AG20443 (cell line): ENCODE measurements at regions not wholly inside any gene's neighbourhood (a gene's known extent, or its start where the extent isn't known, plus 50 kb on each side); places are given as distances from the start of the nearest gene placed in this dataset.

ENCODE experiments used
- DNase-seq: peaks from one replicate; pipeline ENCODE4 v3.0.0; 2012; ENCODE audit warnings: low spot score, mixed read lengths

GRCh38 chr2:224211791-224212190 lies 172.7 kb upstream of the SERPINE2 start:
- no peak for DNase-seq

- DNase-seq = peak; percentile 45
Measured at GRCh38 chr2:224211181-224211480, 172.0 kb upstream of the SERPINE2 start.

GRCh38 chr2:224210286-224211180 lies 171.4 kb upstream of the SERPINE2 start:
- DNase-seq = no peak

- no peak for DNase-seq
Measured at GRCh38 chr2:224209555-224210285, 170.6 kb upstream of the SERPINE2 start.

- no peak for DNase-seq
Measured at GRCh38 chr2:224208443-224208842, 169.4 kb upstream of the SERPINE2 start.

GRCh38 chr2:224208007-224208406 lies 168.9 kb upstream of the SERPINE2 start:
- DNase-seq = no peak

GRCh38 chr2:224206816-224207215 lies 167.7 kb upstream of the SERPINE2 start:
- DNase-seq = no peak

- DNase-seq = no peak
Measured at GRCh38 chr2:224202281-224202865, 163.3 kb upstream of the SERPINE2 start.

- no peak for DNase-seq
Measured at GRCh38 chr2:224198436-224198835, 159.3 kb upstream of the SERPINE2 start.

- DNase-seq = no peak
Measured at GRCh38 chr2:224196810-224197209, 157.7 kb upstream of the SERPINE2 start.

- DNase-seq = no peak
Measured at GRCh38 chr2:224195925-224196571, 157.0 kb upstream of the SERPINE2 start.

GRCh38 chr2:224194161-224194560 lies 155.1 kb upstream of the SERPINE2 start:
- DNase-seq = no peak

- DNase-seq = no peak
Measured at GRCh38 chr2:224191465-224191864, 152.4 kb upstream of the SERPINE2 start.

- peak; percentile 62 for DNase-seq
Measured at GRCh38 chr2:224190936-224191270, 151.8 kb upstream of the SERPINE2 start.

GRCh38 chr2:224190234-224190935 lies 151.3 kb upstream of the SERPINE2 start:
- no peak for DNase-seq

GRCh38 chr2:224187220-224187619 lies 148.1 kb upstream of the SERPINE2 start:
- DNase-seq = no peak

GRCh38 chr2:224185023-224185601 lies 146.0 kb upstream of the SERPINE2 start:
- no peak for DNase-seq

- DNase-seq = no peak
Measured at GRCh38 chr2:224183086-224183485, 144.0 kb upstream of the SERPINE2 start.

- no peak for DNase-seq
Measured at GRCh38 chr2:224182498-224182897, 143.4 kb upstream of the SERPINE2 start.

GRCh38 chr2:224181534-224182155 lies 142.6 kb upstream of the SERPINE2 start:
- DNase-seq = no peak

GRCh38 chr2:224180810-224181209 lies 141.7 kb upstream of the SERPINE2 start:
- no peak for DNase-seq
